GM19395 (cell line): ENCODE measurements at regions not wholly inside any gene's neighbourhood (a gene's known extent, or its start where the extent isn't known, plus 50 kb on each side); places are given as distances from the start of the nearest gene placed in this dataset.

Source experiments
- ATAC-seq: cut with Tn5 transposase; IDR thresholded peaks from one replicate; pipeline ENCODE4 v1.9.1; 2021; ENCODE audit warnings: mild to moderate bottlenecking, moderate library complexity; ENCODE audit not compliant: unreplicated experiment

- ATAC-seq, result no peak
Measured at GRCh38 chr4:14807856-14808255, 194.4 kb upstream of the CPEB2 start.

DNA sequence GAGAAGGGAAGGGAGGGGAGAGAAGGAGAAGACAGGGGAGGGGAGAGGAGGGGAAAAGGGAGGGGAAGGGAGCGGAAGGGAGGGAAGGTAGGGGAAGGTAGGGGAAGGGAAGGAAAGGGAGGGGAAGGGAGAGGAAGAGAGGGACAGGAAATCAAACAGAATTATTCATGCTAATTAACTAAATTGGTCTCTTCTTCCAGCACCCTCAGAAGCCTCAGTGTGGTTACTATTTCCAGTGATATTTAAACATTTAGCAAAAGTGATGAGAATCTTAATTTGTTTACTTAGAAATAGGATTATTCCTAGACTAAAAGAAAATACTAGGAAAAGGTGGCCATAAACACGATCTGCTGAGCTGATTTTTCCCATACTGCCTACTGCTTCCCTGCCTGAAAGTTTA, 193.1 kb upstream of the CPEB2 start:
- no peak for ATAC-seq

DNA sequence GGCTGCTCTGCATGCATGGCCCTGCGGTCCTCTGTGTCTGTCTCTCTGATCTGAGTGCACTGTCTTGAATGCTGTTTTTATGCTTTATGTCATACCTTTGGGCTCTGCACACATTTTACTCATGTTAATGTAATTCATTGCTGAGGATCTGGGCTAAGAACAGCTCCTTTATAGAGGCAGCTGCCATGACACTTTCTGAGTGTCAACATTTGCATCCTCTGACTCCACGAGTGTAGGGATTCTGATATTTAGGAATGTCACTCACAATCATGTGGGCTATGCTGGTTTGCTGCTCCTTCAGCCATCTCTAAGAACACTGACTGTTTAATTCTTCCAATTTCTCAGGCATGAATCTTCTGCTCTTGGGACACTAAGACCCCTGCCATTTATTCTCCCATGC, 192.2 kb upstream of the CPEB2 start:
- no peak for ATAC-seq

DNA sequence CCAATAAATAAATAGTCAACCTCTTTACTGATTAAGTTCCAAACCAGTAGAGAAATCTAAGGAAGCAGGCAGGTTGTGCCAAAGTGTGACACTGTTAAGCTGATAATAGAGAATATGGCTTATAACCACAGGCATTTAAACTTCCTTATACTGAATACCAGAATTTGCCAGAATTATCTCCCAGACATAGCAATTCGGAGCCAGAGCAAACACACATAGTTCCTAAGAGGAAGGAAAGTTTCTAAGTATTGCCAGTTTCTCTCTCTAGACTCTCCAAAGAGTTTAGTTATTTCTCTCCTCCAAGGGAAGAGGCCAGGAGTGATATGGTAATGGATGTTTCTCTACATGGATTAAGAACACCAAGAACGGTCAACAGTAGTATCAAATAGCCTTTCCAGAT, 191.7 kb upstream of the CPEB2 start:
- ATAC-seq, result no peak

DNA sequence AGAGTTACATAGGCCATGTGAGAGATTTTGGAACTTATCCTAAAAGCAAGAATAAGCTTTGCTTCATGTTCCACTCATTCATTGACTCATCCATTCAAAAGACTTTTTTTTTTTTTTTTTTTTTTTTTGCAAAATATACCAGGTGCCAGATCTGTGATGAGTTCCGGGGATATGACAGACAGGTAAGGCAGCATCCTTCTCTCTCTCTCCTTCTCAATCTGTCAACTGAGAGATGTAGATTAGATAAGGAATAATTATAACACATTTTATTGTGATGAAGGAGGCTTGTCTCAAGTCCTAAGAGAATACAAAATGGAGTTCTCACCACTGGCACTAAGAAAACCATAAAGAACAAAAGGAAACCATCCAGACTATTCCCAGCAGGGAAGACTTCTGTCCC, 190.2 kb upstream of the CPEB2 start:
- ATAC-seq, result no peak

- ATAC-seq, result no peak
Measured at GRCh38 chr4:14816623-14817261, 185.5 kb upstream of the CPEB2 start.

DNA sequence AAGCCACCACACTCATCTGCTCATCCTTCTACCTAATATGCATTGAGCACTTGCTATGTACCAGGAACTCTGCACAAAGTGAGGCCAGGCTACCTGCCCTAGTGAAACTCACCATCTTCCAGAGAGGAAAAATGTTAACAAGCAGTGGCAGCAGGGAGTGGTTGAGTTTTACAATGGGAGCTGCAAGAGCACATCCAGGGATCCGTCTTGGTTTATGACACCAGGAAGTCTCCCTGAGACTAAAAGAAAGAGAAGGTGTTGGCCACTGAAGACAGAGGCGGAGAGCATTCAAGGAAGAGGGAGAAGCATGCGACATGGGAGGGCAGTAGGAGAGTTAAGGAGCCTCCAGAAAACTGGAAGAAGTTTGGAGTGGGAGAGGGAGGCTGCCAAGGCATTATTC, 178.1 kb upstream of the CPEB2 start:
- ATAC-seq, result no peak

- ATAC-seq, result no peak
Measured at GRCh38 chr4:14827111-14827510, 175.2 kb upstream of the CPEB2 start.

- ATAC-seq, result no peak
Measured at GRCh38 chr4:14829795-14830194, 172.5 kb upstream of the CPEB2 start.

DNA sequence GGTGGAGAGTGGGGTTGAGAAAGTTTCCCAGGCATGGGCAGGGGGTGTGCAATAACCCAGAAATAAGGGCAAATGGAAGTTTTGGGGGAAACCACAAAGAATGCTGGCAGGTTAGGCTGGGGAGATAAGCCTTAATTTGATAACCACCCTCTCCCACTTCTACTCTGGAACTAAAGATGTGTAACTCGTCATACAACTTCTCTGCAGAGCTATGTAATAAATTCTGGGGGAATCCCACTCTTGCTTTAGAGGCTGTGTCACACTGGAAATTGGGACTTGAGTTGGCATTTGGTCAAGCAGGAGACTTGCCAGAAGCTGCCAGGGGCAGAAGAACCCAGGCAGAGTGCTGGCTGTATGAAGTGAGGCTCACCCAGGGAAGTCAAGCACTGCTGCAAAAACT, 170.9 kb upstream of the CPEB2 start:
- no peak for ATAC-seq

- no peak for ATAC-seq
Measured at GRCh38 chr4:14833053-14833452, 169.2 kb upstream of the CPEB2 start.

GRCh38 chr4:14834382-14834781, 167.9 kb upstream of the CPEB2 start:
- no peak for ATAC-seq

DNA sequence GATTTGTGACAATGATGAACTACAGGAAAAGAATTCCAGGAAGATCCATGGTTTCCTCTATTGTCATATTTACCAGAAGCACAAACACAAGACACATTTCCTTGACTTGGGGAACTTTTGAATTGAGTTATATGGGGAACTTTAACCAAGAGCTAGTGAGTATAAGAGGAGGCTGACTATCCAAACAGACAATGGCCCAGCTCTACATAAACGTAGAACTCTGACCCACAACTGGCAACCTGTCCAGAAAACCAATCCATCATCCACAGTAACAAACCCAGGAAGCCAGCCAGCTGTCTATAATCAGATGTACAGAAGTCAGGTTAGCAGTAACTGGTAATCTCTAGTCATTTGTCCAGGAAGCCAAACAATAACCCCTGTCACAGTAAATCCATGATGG, 167.0 kb upstream of the CPEB2 start:
- no peak for ATAC-seq

GRCh38 chr4:14835708-14836425, 166.4 kb upstream of the CPEB2 start:
- no peak for ATAC-seq

GRCh38 chr4:14837860-14838259, 164.4 kb upstream of the CPEB2 start:
- no peak for ATAC-seq

DNA sequence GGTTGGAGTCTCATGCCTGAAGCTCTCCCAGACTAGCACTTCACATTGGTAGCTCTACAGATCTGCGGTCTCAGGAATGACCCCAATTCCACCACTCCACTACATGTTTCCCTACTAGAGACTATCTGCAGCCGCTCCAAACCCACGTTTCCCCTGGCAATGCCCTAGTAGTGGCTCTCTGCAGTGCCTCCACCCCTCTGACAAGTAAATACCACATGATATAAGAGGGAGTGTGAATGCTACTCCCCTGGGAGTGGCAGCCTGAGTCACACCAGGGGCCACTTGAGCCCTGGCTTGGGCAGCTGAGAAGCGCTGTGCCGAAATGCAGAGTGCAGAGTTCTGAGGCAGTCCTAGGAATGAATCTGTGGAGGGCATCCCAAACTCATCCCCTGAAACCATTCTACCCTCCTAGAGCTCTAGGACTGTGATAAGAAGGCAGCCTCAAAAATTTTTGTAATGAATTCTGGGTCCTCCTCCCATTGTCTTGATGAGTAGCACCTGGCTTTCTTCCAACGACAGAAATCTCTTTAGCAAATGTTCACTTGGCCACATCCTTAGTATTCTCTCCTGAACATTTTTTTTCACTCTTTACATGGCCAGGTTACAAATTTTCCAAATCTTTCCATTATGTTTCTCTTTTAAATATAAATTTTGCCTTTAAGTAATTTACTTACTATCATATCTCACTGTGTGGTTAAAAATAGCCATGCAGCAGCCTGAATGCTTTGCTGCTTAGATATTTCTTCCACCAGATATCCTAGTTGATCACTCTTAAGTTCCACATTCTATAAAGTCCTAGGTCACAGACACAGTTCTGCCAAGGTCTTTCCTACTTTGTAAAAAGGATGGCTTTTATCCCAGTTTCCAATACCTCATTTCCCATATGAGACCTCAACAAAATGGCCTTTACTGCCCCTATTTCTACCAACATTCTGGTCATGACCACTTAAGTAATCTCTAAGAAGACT, 160.2 kb upstream of the CPEB2 start:
- no peak for ATAC-seq

- ATAC-seq, result no peak
Measured at GRCh38 chr4:14842964-14843630, 159.2 kb upstream of the CPEB2 start.

- no peak for ATAC-seq
Measured at GRCh38 chr4:14844061-14844460, 158.2 kb upstream of the CPEB2 start.

- ATAC-seq, result no peak
Measured at GRCh38 chr4:14848229-14848628, 154.1 kb upstream of the CPEB2 start.

GRCh38 chr4:14850455-14851097, 151.7 kb upstream of the CPEB2 start:
- no peak for ATAC-seq
